Thyroid gland (tissue), 4 donors: ENCODE measurements at regions not wholly inside any gene's neighbourhood (a gene's known extent, or its start where the extent isn't known, plus 50 kb on each side); places are given as distances from the start of the nearest gene placed in this dataset.

Source experiments
- POLR2A ChIP-seq, 2 donors: fragments of 450-650 bp; IDR thresholded peaks; one replicate each; pipeline ENCODE4 v1.6.1; 2017; ENCODE audit warnings: antibody characterized with exemption in 2 of 2, mild to moderate bottlenecking in 2 of 2, moderate library complexity in 1 of 2
- TF ChIP-seq, protein P1 (sequence below), 6 experiments: fragments of 200-600 bp in 3 of 6; fragments of 450-650 bp in 3 of 6; sonication (generic) in 3 of 6; IDR thresholded peaks; one replicate each; pipeline ENCODE4 v1.5.1; 2016 to 2019; ENCODE audit warnings: antibody characterized with exemption in 6 of 6, mild to moderate bottlenecking in 2 of 6, inconsistent platforms in 1 of 6, moderate library complexity in 1 of 6

DNA sequence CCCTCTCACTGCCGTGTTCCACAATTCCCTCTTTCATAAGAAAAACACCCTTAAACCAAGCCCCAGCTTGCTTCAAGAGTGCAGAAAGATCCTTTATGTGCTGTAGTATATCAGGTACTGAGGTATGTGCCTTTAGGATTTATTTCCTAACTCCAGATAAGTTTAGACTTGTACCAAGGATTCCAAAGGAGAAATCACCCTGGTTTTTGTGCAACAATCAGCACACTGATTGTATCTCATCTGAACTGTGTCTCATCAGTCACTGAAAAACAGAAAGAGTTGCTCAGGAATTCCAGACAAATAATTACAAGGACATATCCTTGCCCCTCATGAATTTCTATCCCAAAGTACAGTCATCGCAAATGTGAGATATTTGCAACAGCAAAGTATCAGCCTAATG lies 77.2 kb upstream of the PTPRZ1 start:
- TF ChIP-seq, protein P1, sequence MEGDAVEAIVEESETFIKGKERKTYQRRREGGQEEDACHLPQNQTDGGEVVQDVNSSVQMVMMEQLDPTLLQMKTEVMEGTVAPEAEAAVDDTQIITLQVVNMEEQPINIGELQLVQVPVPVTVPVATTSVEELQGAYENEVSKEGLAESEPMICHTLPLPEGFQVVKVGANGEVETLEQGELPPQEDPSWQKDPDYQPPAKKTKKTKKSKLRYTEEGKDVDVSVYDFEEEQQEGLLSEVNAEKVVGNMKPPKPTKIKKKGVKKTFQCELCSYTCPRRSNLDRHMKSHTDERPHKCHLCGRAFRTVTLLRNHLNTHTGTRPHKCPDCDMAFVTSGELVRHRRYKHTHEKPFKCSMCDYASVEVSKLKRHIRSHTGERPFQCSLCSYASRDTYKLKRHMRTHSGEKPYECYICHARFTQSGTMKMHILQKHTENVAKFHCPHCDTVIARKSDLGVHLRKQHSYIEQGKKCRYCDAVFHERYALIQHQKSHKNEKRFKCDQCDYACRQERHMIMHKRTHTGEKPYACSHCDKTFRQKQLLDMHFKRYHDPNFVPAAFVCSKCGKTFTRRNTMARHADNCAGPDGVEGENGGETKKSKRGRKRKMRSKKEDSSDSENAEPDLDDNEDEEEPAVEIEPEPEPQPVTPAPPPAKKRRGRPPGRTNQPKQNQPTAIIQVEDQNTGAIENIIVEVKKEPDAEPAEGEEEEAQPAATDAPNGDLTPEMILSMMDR (IDR thresholded peaks at IDR 0.05), result no peak
- no peak for TF ChIP-seq POLR2A (IDR thresholded peaks at IDR 0.05)
